Smooth muscle cell (in vitro differentiated cells): ENCODE measurements at regions not wholly inside any gene's neighbourhood (a gene's known extent, or its start where the extent isn't known, plus 50 kb on each side); places are given as distances from the start of the nearest gene placed in this dataset.
"Not testable (repeated sequence)": the region's sequence is repeated elsewhere in the genome, so short reads cannot be mapped to it uniquely, and the experiment has no call there.

ENCODE experiments used
- DNase-seq: peaks from one replicate; lab custom pipeline; 2025; ENCODE audit not compliant: unreplicated experiment; lab: John Stamatoyannopoulos, UW
- H2AFZ ChIP-seq: fragments of 200-600 bp; sonication (generic); 2 replicates; pipeline ENCODE4 v1.6.0; 2016; ENCODE audit warnings: antibody characterized with exemption, low read depth, mild to moderate bottlenecking
- H3F3A ChIP-seq: fragments of 200-600 bp; sonication (generic); 2 replicates; pipeline ENCODE4 v1.6.0; 2017; ENCODE audit warnings: antibody characterized with exemption, low read depth
- H3K27ac ChIP-seq: fragments of 200-600 bp; sonication (generic); 2 replicates; pipeline ENCODE4 v1.5.1; 2016; ENCODE audit warnings: low read depth, mild to moderate bottlenecking
- H3K27me3 ChIP-seq: fragments of 200-600 bp; sonication (generic); 2 replicates; pipeline ENCODE4 v1.6.1; 2016; ENCODE audit warnings: low read depth, mild to moderate bottlenecking
- H3K36me3 ChIP-seq: fragments of 200-600 bp; sonication (generic); 2 replicates; pipeline ENCODE4 v1.5.1; 2016; ENCODE audit warnings: low read depth
- H3K4me1 ChIP-seq: fragments of 200-600 bp; sonication (generic); 2 replicates; pipeline ENCODE4 v1.5.1; 2016; ENCODE audit warnings: low read depth
- H3K4me2 ChIP-seq: fragments of 200-600 bp; sonication (generic); 2 replicates; pipeline ENCODE4 v1.6.0; 2016; ENCODE audit warnings: mild to moderate bottlenecking
- H3K4me3 ChIP-seq: fragments of 200-600 bp; sonication (generic); 2 replicates; pipeline ENCODE4 v1.5.1; 2016; ENCODE audit warnings: mild to moderate bottlenecking
- H3K79me2 ChIP-seq: fragments of 200-600 bp; sonication (generic); 2 replicates; pipeline ENCODE4 v1.6.0; 2016; ENCODE audit warnings: low read depth, mild to moderate bottlenecking
- H3K9ac ChIP-seq: fragments of 200-600 bp; sonication (generic); 2 replicates; pipeline ENCODE4 v1.6.0; 2016; ENCODE audit warnings: low read depth
- H3K9me3 ChIP-seq: fragments of 200-600 bp; sonication (generic); replicated peaks from 2 replicates; pipeline ENCODE4 v1.5.1; 2016; ENCODE audit warnings: low read depth
- H4K20me1 ChIP-seq: fragments of 200-600 bp; sonication (generic); 2 replicates; pipeline ENCODE4 v1.6.0; 2016; ENCODE audit warnings: low read depth
- WGBS: methylation state at CpG from one replicate; pipeline ENCODE4 v1.1.7; 2016; ENCODE audit warnings: low lambda C conversion rate; 5-methylcytosine and 5-hydroxymethylcytosine counted together
- TF ChIP-seq, protein P1 (sequence below): fragments of 200-600 bp; sonication (generic); IDR thresholded peaks from 2 replicates; pipeline ENCODE4 v1.5.1; 2017; ENCODE audit warnings: borderline replicate concordance, mild to moderate bottlenecking, antibody characterized with exemption; ENCODE audit not compliant: insufficient read depth, poor library complexity, severe bottlenecking

GRCh38 chr20:52064931-52065330 lies 126.6 kb downstream of the ZFP64 start:
- no peaks in the 10 kb centered on the region for H3F3A ChIP-seq
- H3K9ac ChIP-seq = no peak overlapping the region
- H3K4me2 ChIP-seq = no peak overlapping the region
- TF ChIP-seq, protein P1, sequence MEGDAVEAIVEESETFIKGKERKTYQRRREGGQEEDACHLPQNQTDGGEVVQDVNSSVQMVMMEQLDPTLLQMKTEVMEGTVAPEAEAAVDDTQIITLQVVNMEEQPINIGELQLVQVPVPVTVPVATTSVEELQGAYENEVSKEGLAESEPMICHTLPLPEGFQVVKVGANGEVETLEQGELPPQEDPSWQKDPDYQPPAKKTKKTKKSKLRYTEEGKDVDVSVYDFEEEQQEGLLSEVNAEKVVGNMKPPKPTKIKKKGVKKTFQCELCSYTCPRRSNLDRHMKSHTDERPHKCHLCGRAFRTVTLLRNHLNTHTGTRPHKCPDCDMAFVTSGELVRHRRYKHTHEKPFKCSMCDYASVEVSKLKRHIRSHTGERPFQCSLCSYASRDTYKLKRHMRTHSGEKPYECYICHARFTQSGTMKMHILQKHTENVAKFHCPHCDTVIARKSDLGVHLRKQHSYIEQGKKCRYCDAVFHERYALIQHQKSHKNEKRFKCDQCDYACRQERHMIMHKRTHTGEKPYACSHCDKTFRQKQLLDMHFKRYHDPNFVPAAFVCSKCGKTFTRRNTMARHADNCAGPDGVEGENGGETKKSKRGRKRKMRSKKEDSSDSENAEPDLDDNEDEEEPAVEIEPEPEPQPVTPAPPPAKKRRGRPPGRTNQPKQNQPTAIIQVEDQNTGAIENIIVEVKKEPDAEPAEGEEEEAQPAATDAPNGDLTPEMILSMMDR = no peak
- H3K4me3 ChIP-seq = no peak overlapping the region
- H3K4me1 ChIP-seq = peaks cover 4% of the 10 kb centered on the region
- H3K79me2 ChIP-seq = no peaks in the 10 kb centered on the region
- 88% methylated on average over 1 of the region's 1 CpG for WGBS
- H4K20me1 ChIP-seq = no peaks in the 10 kb centered on the region
- H2AFZ ChIP-seq = no peak overlapping the region
- H3K27me3 ChIP-seq = no peaks in the 10 kb centered on the region
- no peaks in the 10 kb centered on the region for H3K9me3 ChIP-seq
- DNase-seq = no peak
- no peaks in the 10 kb centered on the region for H3K36me3 ChIP-seq
- no peak overlapping the region for H3K27ac ChIP-seq

GRCh38 chr20:52062452-52063209 lies 128.9 kb downstream of the ZFP64 start:
- no peak overlapping the region for H3K4me2 ChIP-seq
- H3K4me3 ChIP-seq = no peak overlapping the region
- DNase-seq = no peak
- H3K9me3 ChIP-seq = no peaks in the 10 kb centered on the region
- H3K79me2 ChIP-seq = no peaks in the 10 kb centered on the region
- H3K36me3 ChIP-seq = no peaks in the 10 kb centered on the region
- H2AFZ ChIP-seq = no peak overlapping the region
- TF ChIP-seq, protein P1 = no peak
- no peak overlapping the region for H3K9ac ChIP-seq
- H4K20me1 ChIP-seq = no peaks in the 10 kb centered on the region
- no peaks in the 10 kb centered on the region for H3F3A ChIP-seq
- no peaks in the 10 kb centered on the region for H3K27me3 ChIP-seq
- no peak overlapping the region for H3K27ac ChIP-seq
- H3K4me1 ChIP-seq = peaks cover 4% of the 10 kb centered on the region
- WGBS = 81% methylated on average over 5 of the region's 5 CpGs

- H3K4me1 ChIP-seq = peaks cover 4% of the 10 kb centered on the region
- H3K27me3 ChIP-seq = no peaks in the 10 kb centered on the region
- peak overlapping the region; percentile 46 for H3K4me2 ChIP-seq
- no peaks in the 10 kb centered on the region for H3K79me2 ChIP-seq
- TF ChIP-seq, protein P1 = peak; percentile 40
- no peak for DNase-seq
- H4K20me1 ChIP-seq = no peaks in the 10 kb centered on the region
- no peaks in the 10 kb centered on the region for H3K36me3 ChIP-seq
- H3K9ac ChIP-seq = no peak overlapping the region
- H3K27ac ChIP-seq = no peak overlapping the region
- no peak overlapping the region for H2AFZ ChIP-seq
- no peaks in the 10 kb centered on the region for H3F3A ChIP-seq
- H3K9me3 ChIP-seq = no peaks in the 10 kb centered on the region
- H3K4me3 ChIP-seq = no peak overlapping the region
- WGBS = 43% methylated on average over 11 of the region's 11 CpGs
These were observed 130.5 kb downstream of the ZFP64 start for GRCh38 chr20:52060794-52061714.

DNA sequence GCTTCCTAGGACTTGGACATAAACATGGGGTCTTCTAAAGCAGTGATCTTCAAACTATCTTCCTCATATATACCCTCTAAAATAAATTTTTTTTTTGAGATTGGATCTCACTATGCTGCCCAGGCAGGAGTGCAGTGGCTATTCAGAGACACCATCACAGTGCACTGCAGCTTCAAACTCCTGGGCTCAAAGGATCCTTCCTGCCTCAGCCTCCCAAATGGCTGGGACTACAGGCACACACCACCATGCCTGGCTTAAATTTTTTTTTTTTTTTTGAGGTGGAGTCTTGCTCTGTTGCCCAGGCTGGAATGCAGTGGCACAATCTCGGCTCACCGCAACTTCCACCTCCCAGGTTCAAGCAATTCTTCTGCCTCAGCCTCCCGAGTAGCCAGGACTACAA lies 134.4 kb downstream of the ZFP64 start:
- not testable (repeated sequence) for DNase-seq, H3K27ac ChIP-seq, H3F3A ChIP-seq, H3K9ac ChIP-seq, H3K9me3 ChIP-seq, H3K79me2 ChIP-seq, H3K36me3 ChIP-seq, H4K20me1 ChIP-seq, H3K4me2 ChIP-seq, H3K4me1 ChIP-seq, H3K27me3 ChIP-seq, H2AFZ ChIP-seq, H3K4me3 ChIP-seq
- 94% methylated on average over 3 of the region's 3 CpGs for WGBS
